Skeletal muscle tissue (tissue), 3 donors: ENCODE measurements at regions not wholly inside any gene's neighbourhood (a gene's known extent, or its start where the extent isn't known, plus 50 kb on each side); places are given as distances from the start of the nearest gene placed in this dataset.

Experiments used
- H3K27ac ChIP-seq: one replicate; pipeline ENCODE4 v1.7.0; 2013; ENCODE audit warnings: mild to moderate bottlenecking, low read depth, low read length, inconsistent platforms
- H3K27me3 ChIP-seq, 3 donors: one replicate each; pipeline ENCODE4 v1.7.0; 2013; ENCODE audit warnings: low read length in 3 of 3; ENCODE audit not compliant: control insufficient read depth in 3 of 3, insufficient read depth in 3 of 3
- H3K36me3 ChIP-seq, 3 donors: one replicate each; pipeline ENCODE4 v1.7.0; 2013; ENCODE audit warnings: low read length in 3 of 3; ENCODE audit not compliant: control insufficient read depth in 3 of 3, insufficient read depth in 3 of 3
- H3K4me1 ChIP-seq, 3 donors: one replicate each; pipeline ENCODE4 v1.7.0; 2013; ENCODE audit warnings: low read length in 3 of 3, mild to moderate bottlenecking in 3 of 3; ENCODE audit not compliant: control insufficient read depth in 3 of 3, insufficient read depth in 3 of 3
- H3K4me3 ChIP-seq, 3 donors: one replicate each; pipeline ENCODE4 v1.7.0; 2013; ENCODE audit warnings: low read length in 3 of 3
- H3K9ac ChIP-seq, 3 donors: one replicate each; pipeline ENCODE4 v1.7.0; 2013; ENCODE audit warnings: low read length in 3 of 3, mild to moderate bottlenecking in 3 of 3, moderate library complexity in 2 of 3, low read depth in 1 of 3
- H3K9me3 ChIP-seq, 3 donors: one replicate each; pipeline ENCODE4 v1.7.0; 2013; ENCODE audit warnings: low read length in 3 of 3; ENCODE audit not compliant: control insufficient read depth in 3 of 3
- donor health status: Osteomylitis.

DNA sequence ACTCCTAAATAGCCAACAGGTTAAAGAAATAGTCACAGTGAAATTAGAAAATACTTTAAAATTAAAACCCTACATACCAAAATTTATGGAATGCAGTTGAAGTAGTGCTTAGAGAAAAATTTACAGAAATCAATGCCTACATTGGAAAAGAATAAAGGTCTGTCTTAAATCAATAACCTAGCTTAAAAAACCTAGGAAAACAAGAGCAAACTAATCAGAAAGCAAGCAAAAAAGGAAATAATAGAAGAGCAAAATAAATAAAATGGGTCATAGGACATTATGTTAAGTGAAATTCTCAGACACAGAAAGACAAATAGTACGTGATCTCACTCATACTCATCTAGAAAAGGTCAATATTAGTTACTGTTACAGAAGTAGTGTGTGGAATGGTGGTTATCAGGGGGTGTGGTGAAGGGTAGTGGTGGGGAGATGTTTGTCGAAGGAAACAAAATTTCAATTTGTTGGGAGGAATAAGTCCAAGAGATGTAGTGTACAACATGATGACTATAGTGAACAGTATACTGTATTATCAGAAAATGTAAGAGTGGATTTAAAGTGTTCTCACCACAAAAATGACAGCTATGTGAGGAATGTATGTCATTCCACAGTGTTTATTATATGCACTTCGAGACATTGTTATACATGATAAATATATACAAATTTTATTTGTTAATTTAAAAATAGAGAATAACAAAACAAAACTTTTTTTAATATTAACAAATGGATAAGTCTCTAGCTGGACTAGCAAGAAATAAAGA is 423.6 kb downstream of the CDH26 start:
- Histone ChIP-seq H3K27ac (no peak overlapping the region), H3K9me3 (no peaks in the 10 kb centered on the region)

DNA sequence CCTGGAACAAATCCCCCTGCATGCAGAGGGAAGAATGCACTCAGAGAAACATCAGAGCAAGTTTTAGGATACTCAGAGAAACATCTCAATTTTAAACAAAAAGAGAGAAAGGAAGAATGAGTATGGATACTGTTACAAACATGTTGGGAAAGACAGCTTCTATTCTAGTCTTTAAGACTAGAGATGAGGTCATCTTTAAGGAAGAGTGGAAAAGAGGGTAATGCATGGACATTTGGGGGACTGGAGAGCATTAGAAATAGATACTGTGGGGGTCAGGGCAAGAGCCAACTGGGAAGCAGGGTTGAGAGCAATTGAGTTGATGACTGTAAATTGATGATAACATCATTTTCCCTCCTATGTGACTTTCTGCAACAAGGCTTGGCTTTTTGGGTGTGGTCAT is 431.2 kb downstream of the CDH26 start:
- Histone ChIP-seq H3K9ac (no peak overlapping the region), H3K4me3 (no peak overlapping the region), H3K4me1 (no peaks in the 10 kb centered on the region)

More for the DNA sequence above, 423.6 kb downstream of the CDH26 start:
- H3K9ac ChIP-seq, result no peak overlapping the region
- H3K4me1 ChIP-seq, result no peaks in the 10 kb centered on the region
- H3K27me3 ChIP-seq, result no peaks in the 10 kb centered on the region
- H3K36me3 ChIP-seq, result no peaks in the 10 kb centered on the region
- H3K4me3 ChIP-seq, result no peak overlapping the region

DNA sequence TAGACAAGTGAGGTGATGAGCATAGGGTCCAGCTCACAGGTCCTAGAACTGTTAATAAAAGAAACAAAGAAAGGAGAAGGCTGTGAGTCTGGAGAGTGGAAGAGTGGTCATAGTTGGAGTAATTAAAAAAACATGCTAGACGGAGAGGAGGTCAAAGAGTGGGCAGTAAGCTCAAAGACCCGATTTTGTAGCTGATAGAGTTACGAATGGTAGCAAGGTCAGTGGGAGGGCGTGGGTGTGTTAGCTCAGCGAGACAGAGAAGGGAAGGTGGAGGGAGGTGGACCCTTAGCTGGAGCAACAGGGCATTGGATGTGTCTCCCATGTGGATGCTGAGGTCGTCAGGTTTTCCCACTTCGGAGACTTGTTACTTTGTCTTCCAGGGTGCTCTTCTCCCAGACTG is 431.7 kb downstream of the CDH26 start:
- no peak overlapping the region for H3K4me3 ChIP-seq
- H3K36me3 ChIP-seq, result no peaks in the 10 kb centered on the region
- no peaks in the 10 kb centered on the region for H3K9me3 ChIP-seq
- no peak overlapping the region for H3K9ac ChIP-seq
- no peaks in the 10 kb centered on the region for H3K4me1 ChIP-seq
- H3K27ac ChIP-seq, result no peak overlapping the region
- peaks cover 0 to 5% (median 2%) of the 10 kb centered on the region in 3 donors for H3K27me3 ChIP-seq

More for the DNA sequence above, 431.2 kb downstream of the CDH26 start:
- no peaks in the 10 kb centered on the region for H3K9me3 ChIP-seq
- peaks cover 0 to 5% (median 2%) of the 10 kb centered on the region in 3 donors for H3K27me3 ChIP-seq
- H3K36me3 ChIP-seq, result no peaks in the 10 kb centered on the region
- no peak overlapping the region for H3K27ac ChIP-seq

DNA sequence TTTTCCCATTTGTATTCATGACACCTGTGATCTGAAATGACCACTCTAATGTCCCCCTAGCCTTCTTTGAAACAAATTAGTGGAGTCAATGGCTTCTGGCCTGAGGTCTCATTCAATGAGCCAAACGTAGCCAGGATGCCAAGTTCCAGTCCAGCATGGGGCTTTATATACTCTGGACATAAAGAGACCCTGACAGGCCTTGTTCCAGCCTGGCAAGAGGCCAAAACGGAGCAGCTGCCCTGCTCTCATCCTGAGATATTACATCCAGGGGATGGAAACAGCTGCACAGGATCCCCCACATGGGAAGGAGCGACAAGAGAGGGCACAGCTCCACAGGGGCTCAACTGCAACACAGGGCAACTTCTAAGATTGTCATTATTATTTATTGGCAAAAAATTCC is 437.8 kb downstream of the CDH26 start:
- no peaks in the 10 kb centered on the region for H3K4me1 ChIP-seq
- no peak overlapping the region for H3K9ac ChIP-seq
- H3K9me3 ChIP-seq, result peaks cover 0 to 4% (median 0%) of the 10 kb centered on the region in 3 donors
- no peak overlapping the region for H3K4me3 ChIP-seq
- H3K36me3 ChIP-seq, result no peaks in the 10 kb centered on the region
- peaks cover 0 to 5% (median 4%) of the 10 kb centered on the region in 3 donors for H3K27me3 ChIP-seq
- H3K27ac ChIP-seq, result no peak overlapping the region

DNA sequence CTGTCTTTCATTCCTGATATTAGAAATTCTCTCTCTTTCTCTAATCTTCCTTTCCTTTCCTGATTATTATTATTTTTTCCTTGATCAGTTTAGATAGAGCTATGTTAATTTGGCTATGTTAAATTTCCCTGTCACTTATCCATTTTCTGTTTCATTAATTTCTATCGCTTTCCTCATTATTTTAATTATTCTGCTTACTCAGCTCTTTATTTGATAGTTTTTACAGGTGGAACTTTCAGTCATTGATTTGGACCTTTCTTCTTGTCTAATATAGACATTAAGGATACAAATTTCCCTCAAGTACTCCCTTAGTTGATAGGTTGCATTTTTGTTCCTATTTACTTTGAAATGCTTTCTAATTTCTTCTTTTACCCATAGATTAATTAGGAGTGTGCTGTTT is 442.3 kb downstream of the CDH26 start:
- Histone ChIP-seq H3K4me3 (no peak overlapping the region), H3K27me3 (peaks cover 0 to 7% (median 0%) of the 10 kb centered on the region in 3 donors), H3K4me1 (no peaks in the 10 kb centered on the region), H3K9me3 (peaks cover 0 to 4% (median 0%) of the 10 kb centered on the region in 3 donors), H3K27ac (no peak overlapping the region), H3K9ac (no peak overlapping the region), H3K36me3 (no peaks in the 10 kb centered on the region)

DNA sequence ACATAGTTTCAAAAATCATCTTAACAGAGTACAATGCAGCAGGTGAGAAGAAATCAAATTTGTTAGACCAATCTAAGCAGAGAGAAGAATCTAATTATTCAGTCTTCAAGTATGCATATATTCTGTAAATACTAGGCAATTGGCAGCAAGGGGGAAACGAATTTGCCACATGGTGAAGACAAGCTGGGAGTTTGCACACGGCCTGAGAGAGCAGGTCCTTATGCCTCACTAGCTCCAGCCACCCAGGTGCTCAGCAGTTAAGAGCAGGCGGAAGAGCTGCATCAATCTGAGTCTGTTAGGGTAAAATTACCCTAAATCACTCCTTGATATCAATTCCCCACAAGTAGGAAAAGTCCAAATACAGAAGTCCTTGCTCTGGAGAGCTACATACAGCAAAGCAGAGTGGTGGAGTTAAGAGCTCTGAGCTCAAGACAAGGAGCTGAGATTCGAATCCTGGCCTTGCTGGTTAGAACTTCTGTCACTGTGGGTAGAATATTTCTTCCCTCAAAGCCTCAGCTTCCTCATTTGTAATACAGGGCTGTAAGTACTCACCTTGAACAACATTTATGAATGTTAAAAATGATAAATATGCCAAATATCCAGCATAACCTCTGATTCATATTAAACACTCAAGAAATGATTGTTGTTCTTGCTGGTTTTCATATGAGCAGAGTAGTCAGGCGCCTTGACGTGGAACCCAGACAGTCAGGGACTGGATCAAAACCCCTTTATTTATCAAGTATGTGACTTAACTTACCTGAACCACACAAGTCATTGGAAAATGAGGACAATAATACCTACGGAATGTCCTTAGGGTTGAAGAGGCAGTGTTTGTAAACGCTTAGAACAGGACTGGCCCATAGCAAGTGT is 444.2 kb downstream of the CDH26 start:
- H3K36me3 ChIP-seq, result no peaks in the 10 kb centered on the region
- H3K4me1 ChIP-seq, result no peaks in the 10 kb centered on the region
- peaks cover 0 to 4% (median 0%) of the 10 kb centered on the region in 3 donors for H3K9me3 ChIP-seq
- no peak overlapping the region for H3K27ac ChIP-seq
- peaks cover 0 to 7% (median 0%) of the 10 kb centered on the region in 3 donors for H3K27me3 ChIP-seq
- H3K4me3 ChIP-seq, result no peak overlapping the region
- no peak overlapping the region for H3K9ac ChIP-seq

DNA sequence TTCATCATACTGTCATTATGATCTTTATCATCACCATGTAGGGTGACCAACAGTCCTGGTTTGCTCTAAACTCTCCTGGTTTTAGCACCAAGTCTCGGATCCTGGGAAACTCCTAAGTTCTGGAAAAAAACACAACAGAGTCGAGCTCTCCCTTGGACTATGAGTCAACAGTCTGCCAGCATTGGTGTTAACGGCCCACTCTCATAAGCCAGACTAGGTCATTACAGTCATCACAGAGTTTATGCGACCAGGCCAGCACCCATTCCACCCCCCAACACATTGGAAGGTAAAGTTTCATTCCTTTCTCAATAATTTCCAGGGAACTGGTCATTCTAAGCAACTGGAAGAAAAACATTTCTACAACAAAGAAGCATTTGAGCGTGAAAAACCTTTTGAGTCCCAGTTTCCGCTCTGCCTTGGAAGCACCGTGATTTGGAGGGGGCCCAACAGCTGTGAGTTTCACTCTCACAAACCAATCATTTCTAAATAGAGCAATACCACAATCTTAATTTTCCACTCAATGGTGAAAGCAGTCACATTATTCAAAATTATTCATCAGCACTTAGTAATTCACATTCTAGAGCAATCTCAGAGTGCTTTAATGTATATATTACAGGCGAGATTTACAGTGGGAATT is 445.0 kb downstream of the CDH26 start:
- H3K9me3 ChIP-seq, result peaks cover 0 to 4% (median 0%) of the 10 kb centered on the region in 3 donors
- H3K27me3 ChIP-seq, result peaks cover 0 to 3% (median 0%) of the 10 kb centered on the region in 3 donors
- no peak overlapping the region for H3K27ac ChIP-seq
- H3K4me3 ChIP-seq, result no peak overlapping the region
- H3K36me3 ChIP-seq, result no peaks in the 10 kb centered on the region
- H3K4me1 ChIP-seq, result no peaks in the 10 kb centered on the region
- no peak overlapping the region for H3K9ac ChIP-seq

DNA sequence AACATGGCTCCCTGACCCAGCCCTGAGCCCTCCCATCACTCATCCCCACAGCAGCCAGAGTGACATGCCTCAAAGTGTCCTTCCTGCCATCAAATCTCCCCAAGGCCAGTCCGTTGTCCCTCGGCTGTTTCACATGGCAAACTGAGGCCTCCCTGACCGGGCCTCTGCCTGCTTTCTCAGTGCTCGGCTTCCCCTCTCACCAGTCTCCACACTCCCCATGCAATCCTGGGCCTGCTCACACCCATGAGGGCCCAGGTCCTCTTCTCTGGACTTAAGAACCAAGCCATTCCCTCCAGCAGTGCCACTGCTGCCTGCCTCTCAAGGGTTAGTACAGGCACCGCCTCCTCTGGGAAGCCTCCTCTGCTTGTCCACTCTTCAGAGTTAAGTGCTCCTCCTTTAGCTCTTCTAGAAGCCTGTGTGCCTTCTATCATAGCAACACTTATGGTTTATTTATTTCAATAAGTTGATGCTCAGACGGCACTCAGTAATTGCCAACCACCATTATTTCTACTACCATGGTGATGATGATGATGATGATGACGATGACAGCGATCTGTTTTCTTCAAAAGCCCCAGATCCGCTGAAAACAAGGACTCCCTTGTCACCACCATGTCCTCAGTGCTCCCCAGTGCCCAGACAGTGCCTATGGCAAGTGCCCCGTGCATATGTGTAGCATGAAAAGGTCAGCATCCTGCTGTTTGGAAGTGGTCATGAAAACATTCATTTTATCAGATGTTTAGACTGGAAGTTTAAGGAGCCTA is 449.0 kb downstream of the CDH26 start:
- H3K4me1 ChIP-seq, result no peaks in the 10 kb centered on the region
- no peaks in the 10 kb centered on the region for H3K9me3 ChIP-seq
- no peak overlapping the region for H3K27ac ChIP-seq
- H3K36me3 ChIP-seq, result no peaks in the 10 kb centered on the region
- no peak overlapping the region for H3K9ac ChIP-seq
- peaks cover 0 to 3% (median 0%) of the 10 kb centered on the region in 3 donors for H3K27me3 ChIP-seq
- no peak overlapping the region for H3K4me3 ChIP-seq

DNA sequence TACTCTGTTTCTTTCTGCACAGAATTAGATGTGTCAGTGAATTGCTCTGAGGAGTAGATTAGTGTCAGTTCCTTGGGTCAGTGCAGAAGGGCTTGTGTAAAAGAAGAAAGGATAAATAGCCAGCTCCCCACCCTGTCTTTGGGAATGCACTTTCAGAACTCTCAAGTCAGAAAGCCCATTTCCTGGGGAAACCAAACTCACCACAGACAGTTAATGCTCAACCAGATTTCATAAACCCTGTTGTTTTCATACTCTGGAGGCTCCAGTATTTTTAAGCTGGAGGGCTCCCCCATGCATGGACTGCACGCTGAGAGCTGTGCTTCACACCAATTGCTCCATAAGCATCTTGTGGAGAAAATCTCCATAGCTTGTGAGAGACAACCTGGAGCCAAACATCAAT is 449.7 kb downstream of the CDH26 start:
- Histone ChIP-seq H3K4me1 (no peaks in the 10 kb centered on the region), H3K27ac (no peak overlapping the region), H3K9ac (no peak overlapping the region), H3K4me3 (no peak overlapping the region), H3K9me3 (no peaks in the 10 kb centered on the region), H3K27me3 (peaks cover 0 to 3% (median 0%) of the 10 kb centered on the region in 3 donors), H3K36me3 (no peaks in the 10 kb centered on the region)
